CD4-positive, alpha-beta memory T cell (primary cell): ENCODE measurements at regions not wholly inside any gene's neighbourhood (a gene's known extent, or its start where the extent isn't known, plus 50 kb on each side); places are given as distances from the start of the nearest gene placed in this dataset.

ENCODE experiments used
- CTCF ChIA-PET: fragments of 350-600 bp; sonication (Branson Sonifier 250); formaldehyde crosslinking; loops from one replicate; lab custom pipeline; 2021; ENCODE audit warnings: inconsistent platforms; ENCODE audit not compliant: partially characterized antibody; lab: Charles Lee
- POLR2A ChIA-PET: fragments of 350-600 bp; sonication (Branson Sonifier 250); formaldehyde crosslinking; loops from one replicate; lab custom pipeline; 2021; ENCODE audit not compliant: partially characterized antibody; lab: Charles Lee
- DNase-seq, 5 donors: peaks; one replicate each; pipeline versions ENCODE4 v3.0.0 to v3.0.0-alpha.2; 2020 to 2022; ENCODE audit warnings: mixed read lengths in 1 of 5
- H3K27ac ChIP-seq: one replicate; pipeline ENCODE4 v1.7.0; 2013; ENCODE audit warnings: low read depth, low read length
- H3K27me3 ChIP-seq: 2 replicates; pipeline ENCODE4 v1.7.0; 2013; ENCODE audit warnings: mild to moderate bottlenecking, low read length, moderate library complexity; ENCODE audit not compliant: insufficient read depth
- H3K36me3 ChIP-seq: 2 replicates; pipeline ENCODE4 v1.7.0; 2013; ENCODE audit warnings: mild to moderate bottlenecking, low read length, moderate library complexity; ENCODE audit not compliant: insufficient read depth
- H3K4me1 ChIP-seq: 2 replicates; pipeline ENCODE4 v1.7.0; 2013; ENCODE audit warnings: mild to moderate bottlenecking, low read length, moderate library complexity; ENCODE audit not compliant: insufficient read depth
- H3K4me3 ChIP-seq, 2 donors: one replicate each; pipeline ENCODE4 v1.7.0; 2013; ENCODE audit warnings: low read length in 2 of 2, mild to moderate bottlenecking in 1 of 2
- H3K9me3 ChIP-seq, 2 donors: one replicate each; pipeline ENCODE4 v1.7.0; 2013; ENCODE audit warnings: low read length in 2 of 2, control low read depth in 1 of 2; ENCODE audit not compliant: control insufficient read depth in 1 of 2
- H3K27ac Mint-ChIP-seq, 7 donors: one replicate each; pipeline ENCODE4 v1.8.0; 2020 to 2021; ENCODE audit warnings: mixed read lengths in 7 of 7, mild to moderate bottlenecking in 6 of 7, inconsistent platforms in 3 of 7, moderate library complexity in 3 of 7
- H3K27me3 Mint-ChIP-seq, 2 donors: one replicate each; pipeline ENCODE4 v1.8.0; 2020 to 2021; ENCODE audit warnings: mixed read lengths in 2 of 2
- H3K36me3 Mint-ChIP-seq, 2 donors: one replicate each; pipeline ENCODE4 v1.8.0; 2020 to 2021; ENCODE audit warnings: mixed read lengths in 2 of 2, inconsistent platforms in 1 of 2, mild to moderate bottlenecking in 1 of 2
- H3K4me1 Mint-ChIP-seq, 4 donors: one replicate each; pipeline ENCODE4 v1.8.0; 2020 to 2021; ENCODE audit warnings: mixed read lengths in 4 of 4, mild to moderate bottlenecking in 1 of 4
- H3K4me3 Mint-ChIP-seq, 8 donors: one replicate each; pipeline ENCODE4 v1.8.0; 2020 to 2021; ENCODE audit warnings: mixed read lengths in 8 of 8, mild to moderate bottlenecking in 7 of 8, moderate library complexity in 6 of 8, inconsistent platforms in 3 of 8
- H3K9me3 Mint-ChIP-seq, 8 donors: one replicate each; pipeline ENCODE4 v1.8.0; 2020 to 2021; ENCODE audit warnings: mixed read lengths in 8 of 8, mild to moderate bottlenecking in 5 of 8, inconsistent platforms in 3 of 8, moderate library complexity in 1 of 8
- intact Hi-C: fragments of 100-400 bp; cut with micrococcal nuclease; formaldehyde crosslinking; loops from one replicate; pipeline ENCODE4 v1.15.1; 2023

- Mint-ChIP-seq H3K27me3 (no peaks in the 10 kb centered on the region), H3K36me3 (no peaks in the 10 kb centered on the region), H3K27ac (no peak overlapping the region), H3K4me1 (no peaks in the 10 kb centered on the region), H3K4me3 (no peak overlapping the region), H3K9me3 (peaks cover 3 to 20% (median 5%) of the 10 kb centered on the region in 8 donors)
- Histone ChIP-seq H3K36me3 (no peaks in the 10 kb centered on the region), H3K4me1 (no peaks in the 10 kb centered on the region), H3K27me3 (no peaks in the 10 kb centered on the region), H3K4me3 (no peak overlapping the region), H3K9me3 (no peaks in the 10 kb centered on the region), H3K27ac (no peak overlapping the region)
- intact Hi-C loops = no loop called here
- no peak for DNase-seq
- CTCF ChIA-PET = no interaction called here
- POLR2A ChIA-PET = no interaction called here
Measured at GRCh38 chr14:82694820-82695219, 1161.2 kb upstream of the SEL1L start.

- H3K27me3 Mint-ChIP-seq = no peaks in the 10 kb centered on the region
- no peak for DNase-seq
- H3K27ac Mint-ChIP-seq = no peak overlapping the region
- Histone ChIP-seq H3K4me3 (no peak overlapping the region), H3K9me3 (no peaks in the 10 kb centered on the region), H3K27me3 (no peaks in the 10 kb centered on the region), H3K27ac (no peak overlapping the region), H3K36me3 (no peaks in the 10 kb centered on the region), H3K4me1 (no peaks in the 10 kb centered on the region)
- intact Hi-C loops = no loop called here
- H3K4me1 Mint-ChIP-seq = no peaks in the 10 kb centered on the region
- H3K4me3 Mint-ChIP-seq = no peak overlapping the region
- no peaks in the 10 kb centered on the region for H3K36me3 Mint-ChIP-seq
- peaks cover 5 to 21% (median 12%) of the 10 kb centered on the region in 8 donors for H3K9me3 Mint-ChIP-seq
- CTCF ChIA-PET = no interaction called here
- POLR2A ChIA-PET = no interaction called here
Measured at GRCh38 chr14:82704218-82704617, 1170.6 kb upstream of the SEL1L start.

DNA sequence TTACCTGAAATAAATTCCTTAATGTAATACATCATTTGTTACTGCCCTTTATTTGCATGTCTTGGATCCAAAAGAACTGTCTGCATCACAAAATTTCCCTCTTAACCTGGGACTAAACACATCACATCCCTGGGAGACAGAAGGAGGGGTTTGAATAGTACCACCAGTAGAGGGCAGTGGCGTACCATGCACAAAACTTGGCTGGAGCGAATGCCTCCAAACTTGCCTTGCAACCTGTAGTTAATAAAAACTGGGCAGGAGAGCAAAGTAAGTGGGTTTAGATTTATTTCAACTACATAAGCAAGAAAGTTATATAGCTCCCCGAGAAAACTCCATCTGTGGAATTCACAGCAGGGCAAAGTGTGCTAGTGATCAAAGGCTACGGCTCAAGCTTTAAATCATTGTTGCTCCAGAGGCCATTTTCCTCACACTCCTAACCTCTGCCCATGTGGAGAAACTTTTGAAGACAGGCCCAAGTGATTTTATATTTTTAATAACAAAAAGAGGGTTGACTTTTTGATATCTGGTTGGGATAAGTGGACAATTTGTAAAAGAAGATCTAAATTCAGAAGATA, 1176.7 kb upstream of the SEL1L start:
- H3K27ac Mint-ChIP-seq = no peak overlapping the region
- H3K9me3 Mint-ChIP-seq = peaks cover 0 to 12% (median 5%) of the 10 kb centered on the region in 8 donors
- Histone ChIP-seq H3K27ac (no peak overlapping the region), H3K9me3 (no peaks in the 10 kb centered on the region), H3K4me3 (no peak overlapping the region), H3K27me3 (no peaks in the 10 kb centered on the region), H3K4me1 (no peaks in the 10 kb centered on the region), H3K36me3 (no peaks in the 10 kb centered on the region)
- no peaks in the 10 kb centered on the region for H3K4me1 Mint-ChIP-seq
- no peaks in the 10 kb centered on the region for H3K27me3 Mint-ChIP-seq
- intact Hi-C loops = no loop called here
- CTCF ChIA-PET = no interaction called here
- H3K4me3 Mint-ChIP-seq = no peak overlapping the region
- no peaks in the 10 kb centered on the region for H3K36me3 Mint-ChIP-seq
- POLR2A ChIA-PET = no interaction called here
- no peak for DNase-seq

DNA sequence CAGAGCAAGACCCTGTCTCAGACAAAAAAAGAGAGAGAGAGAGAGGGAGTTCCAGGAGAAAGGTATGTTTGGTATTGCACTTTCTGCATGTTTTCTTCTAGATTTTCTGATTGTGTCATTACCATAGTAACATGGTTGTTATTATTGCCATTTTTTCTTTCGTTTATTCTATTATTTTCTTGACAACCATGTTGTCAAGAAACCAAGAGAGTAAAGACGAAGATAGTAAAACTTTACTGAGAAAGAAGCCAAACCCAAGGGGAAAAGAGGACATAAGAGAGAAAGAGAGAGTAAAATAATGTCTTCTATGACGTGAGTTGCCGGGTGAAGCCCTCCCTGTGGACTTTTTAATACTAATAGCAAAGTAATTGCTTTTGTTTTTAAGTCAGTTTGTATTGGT, 1186.0 kb upstream of the SEL1L start:
- H3K27ac Mint-ChIP-seq = peak overlapping the region in 1 of 7 donors; percentile 49
- Histone ChIP-seq H3K4me3 (no peak overlapping the region), H3K36me3 (no peaks in the 10 kb centered on the region), H3K9me3 (no peaks in the 10 kb centered on the region), H3K27ac (no peak overlapping the region), H3K27me3 (no peaks in the 10 kb centered on the region), H3K4me1 (no peaks in the 10 kb centered on the region)
- POLR2A ChIA-PET = no interaction called here
- H3K27me3 Mint-ChIP-seq = no peaks in the 10 kb centered on the region
- intact Hi-C loops = no loop called here
- H3K4me3 Mint-ChIP-seq = no peak overlapping the region
- H3K36me3 Mint-ChIP-seq = no peaks in the 10 kb centered on the region
- H3K9me3 Mint-ChIP-seq = peaks cover 1 to 24% (median 8%) of the 10 kb centered on the region in 8 donors
- CTCF ChIA-PET = no interaction called here
- H3K4me1 Mint-ChIP-seq = no peaks in the 10 kb centered on the region
- no peak for DNase-seq

GRCh38 chr14:82720431-82720830, 1186.8 kb upstream of the SEL1L start:
- Mint-ChIP-seq H3K27me3 (no peaks in the 10 kb centered on the region), H3K4me3 (no peak overlapping the region), H3K27ac (no peak overlapping the region), H3K36me3 (no peaks in the 10 kb centered on the region), H3K9me3 (peaks cover 3 to 24% (median 12%) of the 10 kb centered on the region in 8 donors), H3K4me1 (peaks cover 0 to 4% (median 0%) of the 10 kb centered on the region in 4 donors)
- Histone ChIP-seq H3K4me3 (no peak overlapping the region), H3K27me3 (no peaks in the 10 kb centered on the region), H3K4me1 (no peaks in the 10 kb centered on the region), H3K27ac (no peak overlapping the region), H3K36me3 (no peaks in the 10 kb centered on the region), H3K9me3 (no peaks in the 10 kb centered on the region)
- DNase-seq = no peak
- CTCF ChIA-PET = no interaction called here
- POLR2A ChIA-PET = no interaction called here
- intact Hi-C loops = no loop called here

- POLR2A ChIA-PET = no interaction called here
- H3K4me1 ChIP-seq = no peaks in the 10 kb centered on the region
- H3K27me3 Mint-ChIP-seq = no peaks in the 10 kb centered on the region
- H3K4me1 Mint-ChIP-seq = peaks cover 0 to 4% (median 0%) of the 10 kb centered on the region in 4 donors
- intact Hi-C loops = no loop called here
- H3K9me3 Mint-ChIP-seq = peaks cover 3 to 24% (median 12%) of the 10 kb centered on the region in 8 donors
- no peaks in the 10 kb centered on the region for H3K27me3 ChIP-seq
- H3K4me3 Mint-ChIP-seq = no peak overlapping the region
- no peaks in the 10 kb centered on the region for H3K36me3 ChIP-seq
- no peak overlapping the region for H3K4me3 ChIP-seq
- H3K27ac Mint-ChIP-seq = no peak overlapping the region
- no peaks in the 10 kb centered on the region for H3K9me3 ChIP-seq
- no peak for DNase-seq
- no peaks in the 10 kb centered on the region for H3K36me3 Mint-ChIP-seq
- CTCF ChIA-PET = no interaction called here
- no peak overlapping the region for H3K27ac ChIP-seq
Measured at GRCh38 chr14:82720946-82721345, 1187.3 kb upstream of the SEL1L start.

DNA sequence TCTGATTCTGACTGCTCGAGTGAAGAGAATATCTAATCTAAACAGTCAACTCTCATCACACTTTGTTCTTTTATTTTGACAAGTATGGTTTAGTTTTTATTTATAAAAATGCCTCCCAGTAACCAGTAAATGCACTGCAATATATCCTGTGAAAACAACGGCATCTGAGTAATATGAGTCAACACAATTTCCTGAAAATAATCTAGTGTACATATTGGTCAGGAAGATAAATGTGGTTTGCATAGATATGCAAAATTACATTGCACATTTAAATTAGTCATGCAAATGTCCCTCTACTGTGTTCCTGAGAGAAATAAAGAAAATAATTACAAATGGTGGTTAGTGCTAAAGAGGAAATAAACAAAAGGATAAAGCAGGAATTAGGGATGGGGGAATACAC, 1190.7 kb upstream of the SEL1L start:
- Mint-ChIP-seq H3K9me3 (peaks cover 3 to 22% (median 14%) of the 10 kb centered on the region in 8 donors), H3K27me3 (no peaks in the 10 kb centered on the region), H3K27ac (no peak overlapping the region), H3K36me3 (no peaks in the 10 kb centered on the region), H3K4me3 (no peak overlapping the region), H3K4me1 (peaks cover 0 to 4% (median 0%) of the 10 kb centered on the region in 4 donors)
- Histone ChIP-seq H3K27me3 (no peaks in the 10 kb centered on the region), H3K4me1 (no peaks in the 10 kb centered on the region), H3K4me3 (no peak overlapping the region), H3K9me3 (no peaks in the 10 kb centered on the region), H3K27ac (no peak overlapping the region), H3K36me3 (no peaks in the 10 kb centered on the region)
- ChIA-PET POLR2A (no interaction called here), CTCF (no interaction called here)
- intact Hi-C loops = no loop called here
- no peak for DNase-seq

DNA sequence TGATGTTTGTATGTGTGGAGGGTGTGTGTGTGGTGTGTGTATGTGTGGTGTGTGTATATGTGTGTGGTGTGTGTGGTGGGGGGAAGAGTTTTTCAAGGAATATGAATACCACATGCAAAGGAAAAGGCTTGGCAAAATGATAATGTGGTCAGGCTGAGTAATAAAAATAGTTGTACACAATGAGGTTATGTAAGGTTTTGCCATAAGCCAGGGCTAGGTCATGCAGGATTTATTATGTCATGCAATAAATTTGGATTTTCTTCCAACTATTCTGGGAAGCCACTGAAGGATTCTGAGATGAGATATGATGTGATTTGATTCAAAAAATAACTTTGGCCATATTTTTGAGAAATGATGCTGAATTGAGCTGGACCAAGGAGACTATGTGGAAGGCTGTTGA, 1191.6 kb upstream of the SEL1L start:
- Mint-ChIP-seq H3K36me3 (no peaks in the 10 kb centered on the region), H3K4me3 (no peak overlapping the region), H3K27ac (peak overlapping the region in 1 of 7 donors; percentile 21), H3K9me3 (peaks cover 5 to 19% (median 13%) of the 10 kb centered on the region in 8 donors), H3K4me1 (peaks cover 0 to 4% (median 0%) of the 10 kb centered on the region in 4 donors), H3K27me3 (no peaks in the 10 kb centered on the region)
- H3K27me3 ChIP-seq = no peaks in the 10 kb centered on the region
- ChIA-PET POLR2A (no interaction called here), CTCF (no interaction called here)
- intact Hi-C loops = no loop called here
- no peaks in the 10 kb centered on the region for H3K36me3 ChIP-seq
- H3K9me3 ChIP-seq = no peaks in the 10 kb centered on the region
- H3K4me3 ChIP-seq = no peak overlapping the region
- no peaks in the 10 kb centered on the region for H3K4me1 ChIP-seq
- H3K27ac ChIP-seq = no peak overlapping the region
- DNase-seq = no peak
